T47D (cell line): ENCODE measurements at regions not wholly inside any gene's neighbourhood (a gene's known extent, or its start where the extent isn't known, plus 50 kb on each side); places are given as distances from the start of the nearest gene placed in this dataset.
A peak's percentile ranks its signal among the peaks of the same experiment; 100 is the strongest.
"Not testable (repeated sequence)": the region's sequence is repeated elsewhere in the genome, so short reads cannot be mapped to it uniquely, and the experiment has no call there.

Experiments
- DNase-seq, 2 experiments: peaks; one replicate each; pipeline versions ENCODE4 v3.0.0 to v3.0.0-alpha.2; 2011 to 2012; ENCODE audit warnings: low read depth in 1 of 2, low spot score in 1 of 2
- JUND ChIP-seq: IDR thresholded peaks from 2 replicates; pipeline ENCODE4 v1.6.1; 2012; ENCODE audit warnings: low read depth
- in situ Hi-C: cut with HindIII; loops from 2 replicates; pipeline ENCODE4 v1.10.0; 2016; ENCODE audit warnings: low sequenced_read_pairs, low pct_unique_long_range_greater_than_20kb

DNA sequence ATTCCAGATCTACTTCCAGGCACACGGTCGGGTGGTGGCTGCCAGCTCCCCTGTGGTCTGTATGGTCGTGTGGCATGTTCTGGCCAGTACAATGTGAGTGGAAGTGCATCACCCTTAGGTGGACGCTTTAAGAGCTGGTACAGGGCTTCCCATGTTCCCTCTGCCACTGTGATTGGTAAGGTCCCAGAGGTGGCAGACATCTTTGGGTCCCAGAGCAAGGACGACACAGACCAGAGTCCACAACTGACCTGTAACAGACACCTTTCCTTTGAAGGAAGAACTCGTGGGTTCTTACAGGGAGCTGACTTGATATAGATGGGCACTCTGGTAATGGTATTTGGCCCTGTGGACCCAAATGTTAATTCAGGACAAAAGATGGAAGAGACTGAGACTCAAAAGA, 90.0 kb upstream of the GDNF start:
- TF ChIP-seq JUND = no peak
- no peak for DNase-seq
- in situ Hi-C loops = no loop called here

GRCh38 chr5:37927753-37928152, 87.9 kb upstream of the GDNF start:
- in situ Hi-C loops, DNase-seq: not testable (repeated sequence)

GRCh38 chr5:37926732-37927131, 86.9 kb upstream of the GDNF start:
- in situ Hi-C loops = no loop called here
- no peak for TF ChIP-seq JUND
- DNase-seq = peak in 1 of 2 experiments; percentile 6

DNA sequence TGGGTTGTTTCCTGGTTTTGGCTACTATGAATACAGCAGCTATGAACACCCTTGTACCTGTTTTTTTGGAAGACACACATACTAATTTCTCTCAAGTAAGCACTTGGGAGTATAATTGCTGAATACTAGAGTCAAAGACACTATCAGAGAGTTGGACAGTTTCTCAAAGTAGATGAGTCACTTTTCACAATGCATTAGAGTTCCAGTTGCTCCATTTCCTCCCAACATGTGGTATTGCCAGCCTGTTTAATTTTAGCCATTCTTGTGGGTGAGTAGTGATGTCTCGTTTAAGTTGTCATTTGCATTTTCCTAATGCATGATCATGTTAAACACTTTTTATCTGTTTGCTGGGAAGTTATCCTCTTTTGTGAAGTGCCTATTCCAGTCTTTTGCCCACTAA, 81.6 kb upstream of the GDNF start:
- in situ Hi-C loops = no loop called here
- TF ChIP-seq JUND = no peak
- no peak for DNase-seq

DNA sequence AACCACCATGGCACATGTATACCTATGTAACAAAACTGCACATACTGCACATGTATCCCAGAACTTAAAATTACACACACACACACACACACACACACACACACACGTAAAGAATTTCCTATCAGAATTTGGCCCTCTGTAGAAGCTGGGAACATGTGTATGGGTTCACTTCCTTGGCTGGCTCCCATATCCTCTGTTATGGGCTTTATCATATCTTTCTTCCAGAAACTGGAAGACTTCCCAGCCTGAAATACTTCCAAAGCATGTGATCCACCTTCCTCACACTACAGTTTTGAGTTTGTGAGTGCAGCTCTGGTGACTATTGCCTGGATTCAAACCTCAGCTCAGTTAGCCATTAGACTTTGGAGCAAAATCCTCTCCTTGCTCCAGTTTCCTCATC, 78.6 kb upstream of the GDNF start:
- no peak for TF ChIP-seq JUND
- no peak for DNase-seq
- in situ Hi-C loops = no loop called here

- no peak for DNase-seq
- in situ Hi-C loops = no loop called here
- TF ChIP-seq JUND = no peak
These were observed 76.7 kb upstream of the GDNF start for GRCh38 chr5:37916525-37916924.

DNA sequence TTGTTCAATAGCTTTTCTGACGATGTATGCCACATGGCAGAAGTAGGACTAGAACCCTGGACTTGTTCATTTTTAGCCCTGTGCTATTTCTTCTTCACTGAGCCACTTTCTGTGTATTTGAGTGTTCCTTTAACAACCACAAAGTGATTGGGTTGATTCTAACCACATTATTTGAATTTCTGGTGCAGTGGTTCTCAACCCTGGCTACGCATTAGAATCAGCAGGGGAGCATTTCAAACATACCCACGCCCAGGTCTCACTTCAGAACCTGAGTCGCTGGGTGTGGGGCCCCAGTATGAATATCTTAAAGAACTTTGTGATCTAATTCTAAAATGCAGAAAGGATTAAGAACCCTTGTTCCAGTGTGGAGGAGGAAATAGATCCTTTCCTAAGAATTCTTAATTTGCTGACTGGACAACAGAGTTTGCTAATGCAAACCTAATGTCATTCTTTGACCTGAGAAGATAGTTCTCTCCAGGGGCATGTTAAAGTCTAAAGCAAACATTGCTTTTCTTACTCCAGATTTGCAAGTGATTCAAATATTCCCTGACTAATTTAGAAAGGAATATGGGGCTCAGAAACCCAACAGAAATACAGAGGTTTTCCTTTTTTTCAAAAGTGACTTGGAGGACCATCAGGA, 75.4 kb upstream of the GDNF start:
- in situ Hi-C loops = no loop called here
- DNase-seq = no peak
- TF ChIP-seq JUND = no peak

DNA sequence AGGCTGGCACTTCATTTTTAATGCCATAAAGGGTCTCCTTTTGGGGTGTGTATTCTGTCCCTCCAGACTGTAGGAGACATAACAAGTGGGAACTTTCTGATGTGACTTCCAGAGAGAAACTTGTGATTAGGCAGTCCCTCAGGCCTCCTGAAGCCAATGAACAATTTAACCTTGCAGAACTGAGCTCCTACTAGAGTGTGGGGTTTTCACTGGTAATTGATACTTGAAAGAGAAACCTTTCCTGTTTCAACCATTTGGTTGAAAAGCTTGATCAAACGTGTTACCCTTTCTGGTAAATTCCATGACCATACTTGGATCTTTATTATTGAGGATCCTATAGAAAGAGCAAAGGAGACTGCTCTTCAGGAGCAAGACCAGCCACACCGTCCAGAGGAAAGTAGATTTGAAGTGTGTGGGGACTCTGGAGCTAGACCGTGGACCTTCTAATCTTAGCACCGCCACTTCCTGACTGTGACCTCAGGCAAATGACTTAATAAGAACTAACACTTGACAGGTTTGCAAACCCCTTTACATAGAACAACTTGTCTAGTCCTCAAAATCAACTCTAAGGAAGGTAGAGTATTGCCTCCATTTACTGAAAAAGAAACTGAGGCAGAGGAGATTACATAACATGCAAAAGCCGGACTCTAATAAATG, 69.9 kb upstream of the GDNF start:
- not testable (repeated sequence) for DNase-seq

GRCh38 chr5:37906416-37906815, 66.6 kb upstream of the GDNF start:
- TF ChIP-seq JUND = no peak
- in situ Hi-C loops = no loop called here
- DNase-seq = no peak

More for the DNA sequence above, 69.9 kb upstream of the GDNF start:
- in situ Hi-C loops = not testable (repeated sequence)

GRCh38 chr5:37905230-37905629, 65.4 kb upstream of the GDNF start:
- no peak for TF ChIP-seq JUND
- DNase-seq = no peak
- in situ Hi-C loops = no loop called here

- in situ Hi-C loops = no loop called here
These were observed 62.5 kb upstream of the GDNF start for GRCh38 chr5:37902323-37902722.

GRCh38 chr5:37900692-37901091, 60.9 kb upstream of the GDNF start:
- TF ChIP-seq JUND = no peak
- in situ Hi-C loops = no loop called here
- peak in 1 of 2 experiments; percentile 54 for DNase-seq

More at GRCh38 chr5:37902323-37902722, 62.5 kb upstream of the GDNF start:
- TF ChIP-seq JUND = no peak
- DNase-seq = no peak

DNA sequence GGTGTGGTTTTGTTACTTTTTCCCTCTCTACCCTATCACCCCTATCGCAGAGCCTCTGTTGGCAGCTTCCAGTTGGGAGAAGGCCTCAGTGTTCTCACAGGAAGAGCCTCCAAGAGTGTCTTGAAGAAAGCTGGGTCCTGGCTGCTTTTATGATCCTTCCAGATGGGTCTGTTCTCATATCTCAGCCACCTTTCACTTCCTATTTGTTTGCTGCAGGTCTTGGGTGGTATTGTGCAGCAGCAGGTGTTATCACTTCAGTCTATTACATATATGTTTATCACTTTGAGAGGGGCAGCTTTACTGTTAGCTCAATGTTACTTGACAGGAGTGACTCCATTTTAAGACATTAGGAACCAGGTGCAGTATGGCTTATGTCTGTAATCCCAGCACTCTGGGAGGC, 59.2 kb upstream of the GDNF start:
- no peak for TF ChIP-seq JUND
- DNase-seq = no peak
- in situ Hi-C loops = no loop called here

DNA sequence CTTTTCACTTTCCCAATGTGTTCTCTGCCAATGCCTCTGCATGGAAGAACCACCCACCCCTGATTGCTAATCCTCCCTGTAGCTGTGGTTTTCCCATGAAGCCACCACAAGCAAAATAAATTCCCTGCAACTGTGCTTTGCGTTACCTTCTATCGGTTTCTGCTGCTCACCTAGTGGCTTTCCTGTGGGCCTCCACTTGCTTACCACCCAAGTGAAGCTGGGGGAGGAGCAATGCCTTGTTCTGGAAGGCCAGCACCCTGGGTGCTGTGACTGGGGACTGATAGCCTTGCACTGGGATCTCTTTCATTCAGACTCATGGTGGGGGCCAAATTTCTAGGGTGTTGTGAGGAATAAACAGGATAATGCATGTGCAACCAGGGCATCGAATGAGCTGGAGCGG, 56.3 kb upstream of the GDNF start:
- DNase-seq = no peak

More for the DNA sequence above, 56.3 kb upstream of the GDNF start:
- no peak for TF ChIP-seq JUND
- in situ Hi-C loops = no loop called here
